HL-60 (cell line): ENCODE measurements at regions not wholly inside any gene's neighbourhood (a gene's known extent, or its start where the extent isn't known, plus 50 kb on each side); places are given as distances from the start of the nearest gene placed in this dataset.

Experiments used
- POLR2AphosphoS5 ChIP-seq: IDR thresholded peaks from 2 replicates; pipeline ENCODE4 v1.6.1; 2012; ENCODE audit warnings: low read depth
- TF ChIP-seq, protein P1 (sequence below): IDR thresholded peaks from one replicate; pipeline ENCODE4 v1.5.1; 2011; ENCODE audit warnings: low read length, control low read depth, inconsistent platforms; ENCODE audit not compliant: insufficient read depth

DNA sequence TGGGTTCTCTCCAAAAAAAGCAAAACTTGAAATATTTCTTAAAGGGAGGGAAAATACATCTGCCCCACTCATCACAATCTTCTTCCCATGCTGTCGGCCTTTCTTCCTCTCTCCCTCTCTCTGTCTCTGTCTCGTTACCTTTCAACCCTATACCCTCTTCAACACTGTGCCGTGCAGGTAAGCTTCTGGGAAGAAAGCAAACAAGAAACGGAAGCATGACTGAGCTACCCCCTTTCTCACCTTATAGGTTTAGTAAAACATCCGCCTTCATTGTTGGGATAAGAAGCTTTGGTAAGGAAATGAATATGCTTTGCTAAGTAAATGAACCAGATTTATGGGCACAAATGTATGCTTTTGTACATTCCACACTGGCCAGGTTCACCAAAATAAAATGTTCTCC lies 63.0 kb downstream of the TMEM30B start:
- TF ChIP-seq, protein P1, sequence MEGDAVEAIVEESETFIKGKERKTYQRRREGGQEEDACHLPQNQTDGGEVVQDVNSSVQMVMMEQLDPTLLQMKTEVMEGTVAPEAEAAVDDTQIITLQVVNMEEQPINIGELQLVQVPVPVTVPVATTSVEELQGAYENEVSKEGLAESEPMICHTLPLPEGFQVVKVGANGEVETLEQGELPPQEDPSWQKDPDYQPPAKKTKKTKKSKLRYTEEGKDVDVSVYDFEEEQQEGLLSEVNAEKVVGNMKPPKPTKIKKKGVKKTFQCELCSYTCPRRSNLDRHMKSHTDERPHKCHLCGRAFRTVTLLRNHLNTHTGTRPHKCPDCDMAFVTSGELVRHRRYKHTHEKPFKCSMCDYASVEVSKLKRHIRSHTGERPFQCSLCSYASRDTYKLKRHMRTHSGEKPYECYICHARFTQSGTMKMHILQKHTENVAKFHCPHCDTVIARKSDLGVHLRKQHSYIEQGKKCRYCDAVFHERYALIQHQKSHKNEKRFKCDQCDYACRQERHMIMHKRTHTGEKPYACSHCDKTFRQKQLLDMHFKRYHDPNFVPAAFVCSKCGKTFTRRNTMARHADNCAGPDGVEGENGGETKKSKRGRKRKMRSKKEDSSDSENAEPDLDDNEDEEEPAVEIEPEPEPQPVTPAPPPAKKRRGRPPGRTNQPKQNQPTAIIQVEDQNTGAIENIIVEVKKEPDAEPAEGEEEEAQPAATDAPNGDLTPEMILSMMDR = no peak
- no peak for TF ChIP-seq POLR2AphosphoS5
